Chondrocyte (in vitro differentiated cells): ENCODE measurements at regions not wholly inside any gene's neighbourhood (a gene's known extent, or its start where the extent isn't known, plus 50 kb on each side); places are given as distances from the start of the nearest gene placed in this dataset.

Experiments
- DNase-seq: peaks from one replicate; pipeline ENCODE4 v3.0.0; 2021; ENCODE audit warnings: mixed read lengths, low spot score
- H3K27ac Mint-ChIP-seq: one replicate; pipeline ENCODE4 v1.8.0; 2021; ENCODE audit warnings: mild to moderate bottlenecking, moderate library complexity, mixed read lengths; ENCODE audit not compliant: unreplicated experiment
- H3K27me3 Mint-ChIP-seq: 2 replicates; pipeline ENCODE4 v1.8.0; 2021; ENCODE audit warnings: low read depth, mixed read lengths
- H3K36me3 Mint-ChIP-seq: 2 replicates; pipeline ENCODE4 v1.8.0; 2021; ENCODE audit warnings: low read depth, mixed read lengths
- H3K4me1 Mint-ChIP-seq: 2 replicates; pipeline ENCODE4 v1.8.0; 2021; ENCODE audit warnings: low read depth, mild to moderate bottlenecking, mixed read lengths
- H3K4me3 Mint-ChIP-seq: one replicate; pipeline ENCODE4 v1.8.0; 2021; ENCODE audit warnings: mild to moderate bottlenecking, moderate library complexity, mixed read lengths; ENCODE audit not compliant: unreplicated experiment
- H3K9me3 Mint-ChIP-seq: 2 replicates; pipeline ENCODE4 v1.8.0; 2021; ENCODE audit warnings: low read depth, mixed read lengths
- TF ChIP-seq, protein P1 (sequence below): fragments of 200-600 bp; sonication (generic); IDR thresholded peaks from 2 replicates; pipeline ENCODE4 v1.5.0; 2021; ENCODE audit warnings: antibody characterized with exemption, mild to moderate bottlenecking, moderate library complexity

DNA sequence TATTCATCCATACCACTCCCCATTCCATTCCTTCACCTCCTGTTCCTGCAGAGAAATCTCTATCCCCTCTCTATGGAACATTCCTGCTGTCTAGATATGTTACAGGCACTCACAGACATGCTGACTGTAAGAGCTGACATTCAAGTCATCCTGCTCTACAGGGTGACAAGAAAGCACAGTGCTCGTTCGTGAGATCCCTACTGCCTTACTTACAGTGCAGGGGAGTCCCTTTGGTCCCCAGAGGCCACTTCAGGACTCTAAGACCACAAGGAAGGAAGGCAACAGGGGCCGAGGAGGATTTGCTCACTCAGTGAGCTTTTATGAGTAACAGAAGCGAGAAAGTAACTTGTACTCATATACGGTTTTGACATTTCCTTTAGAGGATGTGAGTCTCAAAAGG lies 110.5 kb downstream of the GAS1 start:
- Mint-ChIP-seq H3K27me3 (no peaks in the 10 kb centered on the region), H3K9me3 (no peaks in the 10 kb centered on the region), H3K4me1 (peaks cover 20% of the 10 kb centered on the region), H3K27ac (no peak overlapping the region), H3K36me3 (no peaks in the 10 kb centered on the region), H3K4me3 (no peak overlapping the region)
- no peak for DNase-seq
- TF ChIP-seq, protein P1, sequence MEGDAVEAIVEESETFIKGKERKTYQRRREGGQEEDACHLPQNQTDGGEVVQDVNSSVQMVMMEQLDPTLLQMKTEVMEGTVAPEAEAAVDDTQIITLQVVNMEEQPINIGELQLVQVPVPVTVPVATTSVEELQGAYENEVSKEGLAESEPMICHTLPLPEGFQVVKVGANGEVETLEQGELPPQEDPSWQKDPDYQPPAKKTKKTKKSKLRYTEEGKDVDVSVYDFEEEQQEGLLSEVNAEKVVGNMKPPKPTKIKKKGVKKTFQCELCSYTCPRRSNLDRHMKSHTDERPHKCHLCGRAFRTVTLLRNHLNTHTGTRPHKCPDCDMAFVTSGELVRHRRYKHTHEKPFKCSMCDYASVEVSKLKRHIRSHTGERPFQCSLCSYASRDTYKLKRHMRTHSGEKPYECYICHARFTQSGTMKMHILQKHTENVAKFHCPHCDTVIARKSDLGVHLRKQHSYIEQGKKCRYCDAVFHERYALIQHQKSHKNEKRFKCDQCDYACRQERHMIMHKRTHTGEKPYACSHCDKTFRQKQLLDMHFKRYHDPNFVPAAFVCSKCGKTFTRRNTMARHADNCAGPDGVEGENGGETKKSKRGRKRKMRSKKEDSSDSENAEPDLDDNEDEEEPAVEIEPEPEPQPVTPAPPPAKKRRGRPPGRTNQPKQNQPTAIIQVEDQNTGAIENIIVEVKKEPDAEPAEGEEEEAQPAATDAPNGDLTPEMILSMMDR, result no peak

DNA sequence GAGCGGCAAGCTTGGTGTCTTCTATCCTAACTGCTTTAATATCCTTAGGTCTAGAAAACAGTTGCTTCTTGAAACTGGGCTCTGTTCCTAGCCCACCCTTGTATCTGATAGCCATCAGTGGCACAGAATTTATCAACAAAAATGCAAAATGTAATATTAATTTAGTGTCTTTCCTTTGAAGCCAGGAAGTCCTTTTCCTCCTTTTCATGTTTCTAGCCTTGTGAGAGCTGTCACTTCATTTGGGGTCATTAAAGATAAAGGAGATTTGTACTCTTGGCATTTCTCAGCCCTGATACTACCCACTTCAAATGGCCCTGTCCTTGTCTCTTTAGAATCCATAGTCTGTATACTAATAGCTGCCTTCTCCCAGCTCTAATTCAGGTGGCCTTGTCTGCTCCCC lies 111.0 kb downstream of the GAS1 start:
- H3K9me3 Mint-ChIP-seq, result no peaks in the 10 kb centered on the region
- TF ChIP-seq, protein P1, result no peak

GRCh38 chr9:86830356-86830755 lies 117.0 kb downstream of the GAS1 start:
- no peak for DNase-seq
- TF ChIP-seq, protein P1, result no peak
- H3K4me1 Mint-ChIP-seq, result peaks cover 14% of the 10 kb centered on the region
- H3K27me3 Mint-ChIP-seq, result no peaks in the 10 kb centered on the region
- H3K4me3 Mint-ChIP-seq, result no peak overlapping the region
- no peaks in the 10 kb centered on the region for H3K9me3 Mint-ChIP-seq
- peak overlapping the region; percentile 49 for H3K27ac Mint-ChIP-seq
- no peaks in the 10 kb centered on the region for H3K36me3 Mint-ChIP-seq

More for the DNA sequence above, 111.0 kb downstream of the GAS1 start:
- Mint-ChIP-seq H3K36me3 (no peaks in the 10 kb centered on the region), H3K27me3 (no peaks in the 10 kb centered on the region), H3K4me3 (no peak overlapping the region), H3K27ac (no peak overlapping the region), H3K4me1 (peaks cover 20% of the 10 kb centered on the region)
- DNase-seq, result no peak

- DNase-seq, result no peak
- Mint-ChIP-seq H3K4me3 (no peak overlapping the region), H3K4me1 (peaks cover 14% of the 10 kb centered on the region), H3K27ac (no peak overlapping the region), H3K36me3 (no peaks in the 10 kb centered on the region), H3K9me3 (peaks cover 4% of the 10 kb centered on the region), H3K27me3 (no peaks in the 10 kb centered on the region)
- TF ChIP-seq, protein P1, result no peak
Measured at GRCh38 chr9:86829496-86830046, 117.7 kb downstream of the GAS1 start.

GRCh38 chr9:86828631-86829030 lies 118.7 kb downstream of the GAS1 start:
- Mint-ChIP-seq H3K36me3 (no peaks in the 10 kb centered on the region), H3K4me1 (peaks cover 14% of the 10 kb centered on the region), H3K27me3 (no peaks in the 10 kb centered on the region), H3K27ac (no peak overlapping the region), H3K4me3 (no peak overlapping the region), H3K9me3 (peaks cover 4% of the 10 kb centered on the region)
- TF ChIP-seq, protein P1, result no peak
- DNase-seq, result no peak
